Psoas muscle (tissue), 7 donors: ENCODE measurements at regions not wholly inside any gene's neighbourhood (a gene's known extent, or its start where the extent isn't known, plus 50 kb on each side); places are given as distances from the start of the nearest gene placed in this dataset.

Source experiments
- ATAC-seq, 4 donors: fragments of 200-7000 bp; cut with Tn5 transposase; one replicate each; pipeline ENCODE4 v1.9.1; 2020; ENCODE audit warnings: moderate library complexity in 3 of 4, mild to moderate bottlenecking in 2 of 4
- DNase-seq, 2 donors: peaks; one replicate each; pipeline ENCODE4 v3.0.0-alpha.2; 2020
- H3K27ac ChIP-seq: fragments of 200-600 bp; one replicate; pipeline ENCODE4 v1.8.0; 2022
- H3K27me3 ChIP-seq, 3 donors: fragments of 200-600 bp in 1 of 3; one replicate each; pipeline versions ENCODE4 v1.6.1 to v1.8.0; 2013 to 2022; ENCODE audit warnings: low read length in 2 of 3, mild to moderate bottlenecking in 2 of 3, moderate library complexity in 1 of 3; ENCODE audit not compliant: insufficient read depth in 3 of 3
- H3K36me3 ChIP-seq, 2 donors: fragments of 200-600 bp in 1 of 2; one replicate each; pipeline versions ENCODE4 v1.6.1 to v1.8.0; 2013 to 2022; ENCODE audit warnings: low read depth in 1 of 2, mild to moderate bottlenecking in 1 of 2, moderate library complexity in 1 of 2; ENCODE audit not compliant: insufficient read depth in 1 of 2
- H3K4me1 ChIP-seq: fragments of 200-600 bp; one replicate; pipeline ENCODE4 v1.8.0; 2022
- H3K4me3 ChIP-seq: fragments of 200-600 bp; one replicate; pipeline ENCODE4 v1.8.0; 2022; ENCODE audit warnings: mild to moderate bottlenecking
- H3K9me3 ChIP-seq: fragments of 200-600 bp; one replicate; pipeline ENCODE4 v1.8.0; 2022
- WGBS, 3 donors: extraction: QIAGEN DNeasy Blood & Tissue Kit; methylation state at CpG; one replicate each; pipeline versions ENCODE4 v1.1.6 to v1.1.7; 2013; 5-methylcytosine and 5-hydroxymethylcytosine counted together
- intact Hi-C, 2 donors: fragments of 100-400 bp; cut with DNase I; formaldehyde crosslinking; loops; one replicate each; pipeline versions ENCODE4 v1.11.0 to v1.14.2; 2022
- TF ChIP-seq, protein P1 (sequence below): fragments of 200-600 bp; IDR thresholded peaks from one replicate; pipeline ENCODE4 v1.8.0; 2022; ENCODE audit warnings: antibody characterized with exemption
- donor health status: healthy with polysubstance abuse.
- donor health status: DM: no; HTN: no; CAD: no; lungs with moderate emphysema.
- donor health status: Bipolar disorder and iron deficiency.
- donor health status: healthy.
- donor health status: DM: yes; HTN: yes; CAD: no.
- donor health status: DM: no; HTN: no; CAD: no.
- donor health status: DM: yes; HTN: yes; CAD: no.

DNA sequence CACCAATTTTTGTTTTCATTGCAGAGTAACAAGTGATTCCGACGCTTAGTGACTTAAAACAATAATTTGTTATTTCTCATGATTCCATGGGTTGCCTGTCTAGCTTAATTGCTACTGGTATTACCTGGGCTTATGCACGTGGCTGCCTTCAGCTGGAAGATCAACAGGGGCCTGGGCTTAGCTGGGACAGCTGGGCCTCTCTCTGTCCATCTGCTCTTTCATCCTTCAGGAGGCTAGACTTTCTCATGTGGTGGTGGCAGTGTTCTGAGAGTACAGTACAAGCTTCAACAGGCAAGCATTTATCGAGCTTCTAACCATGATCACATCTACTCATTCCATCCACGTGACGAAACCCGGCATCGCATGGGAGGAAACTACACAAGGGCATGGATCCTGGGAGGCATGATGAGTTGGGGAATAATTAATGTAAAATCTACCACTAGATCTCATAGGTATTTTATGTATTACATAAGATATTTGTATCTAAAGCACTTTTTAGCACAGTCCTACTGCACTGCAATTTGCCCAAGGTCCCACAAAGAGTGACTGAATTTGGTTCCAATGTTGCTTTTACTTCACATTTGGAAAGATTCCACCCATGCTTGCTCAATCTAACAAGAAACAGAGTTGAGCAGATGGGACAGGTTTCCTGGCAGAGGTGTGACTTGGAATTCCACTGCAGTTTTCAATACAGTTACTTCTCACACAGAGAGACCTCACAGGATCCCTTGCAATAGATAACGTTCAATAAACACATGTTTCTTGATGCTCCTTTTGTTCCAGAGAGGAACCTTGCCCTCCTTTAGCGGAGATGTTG is 153.1 kb upstream of the FRMD6 start:
- ATAC-seq (no peak), DNase-seq (no peak)
- H3K9me3 ChIP-seq, result no peaks in the 10 kb centered on the region
- no peak overlapping the region for H3K4me3 ChIP-seq
- no peaks in the 10 kb centered on the region for H3K27me3 ChIP-seq
- H3K27ac ChIP-seq, result no peak overlapping the region
- H3K36me3 ChIP-seq, result no peaks in the 10 kb centered on the region
- 79 to 83% (median 80%) methylated on average over 10 of the region's 10 CpGs for WGBS, 3 donors
- no peaks in the 10 kb centered on the region for H3K4me1 ChIP-seq
- intact Hi-C loops, result no loop called here
- TF ChIP-seq, protein P1, sequence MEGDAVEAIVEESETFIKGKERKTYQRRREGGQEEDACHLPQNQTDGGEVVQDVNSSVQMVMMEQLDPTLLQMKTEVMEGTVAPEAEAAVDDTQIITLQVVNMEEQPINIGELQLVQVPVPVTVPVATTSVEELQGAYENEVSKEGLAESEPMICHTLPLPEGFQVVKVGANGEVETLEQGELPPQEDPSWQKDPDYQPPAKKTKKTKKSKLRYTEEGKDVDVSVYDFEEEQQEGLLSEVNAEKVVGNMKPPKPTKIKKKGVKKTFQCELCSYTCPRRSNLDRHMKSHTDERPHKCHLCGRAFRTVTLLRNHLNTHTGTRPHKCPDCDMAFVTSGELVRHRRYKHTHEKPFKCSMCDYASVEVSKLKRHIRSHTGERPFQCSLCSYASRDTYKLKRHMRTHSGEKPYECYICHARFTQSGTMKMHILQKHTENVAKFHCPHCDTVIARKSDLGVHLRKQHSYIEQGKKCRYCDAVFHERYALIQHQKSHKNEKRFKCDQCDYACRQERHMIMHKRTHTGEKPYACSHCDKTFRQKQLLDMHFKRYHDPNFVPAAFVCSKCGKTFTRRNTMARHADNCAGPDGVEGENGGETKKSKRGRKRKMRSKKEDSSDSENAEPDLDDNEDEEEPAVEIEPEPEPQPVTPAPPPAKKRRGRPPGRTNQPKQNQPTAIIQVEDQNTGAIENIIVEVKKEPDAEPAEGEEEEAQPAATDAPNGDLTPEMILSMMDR, result no peak

DNA sequence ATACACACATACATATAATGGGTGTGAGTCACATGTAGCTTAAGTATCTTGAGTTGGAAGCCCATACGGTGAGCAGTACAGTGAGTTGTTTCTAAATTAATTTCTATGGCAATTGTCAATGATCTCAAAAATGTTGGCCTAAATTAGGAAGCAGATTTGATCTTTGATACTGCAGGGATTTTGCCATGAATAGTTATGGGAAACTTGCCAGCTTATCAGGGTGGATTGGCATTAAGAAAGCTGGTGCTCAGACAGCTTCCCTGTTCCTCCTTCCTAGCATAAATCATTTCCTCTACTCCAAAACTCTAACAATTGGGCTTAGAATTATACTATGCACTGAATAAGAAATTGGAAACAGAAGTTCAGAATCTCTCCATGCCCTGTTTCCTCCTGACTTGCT is 150.9 kb upstream of the FRMD6 start:
- H3K4me1 ChIP-seq, result no peaks in the 10 kb centered on the region
- no peak for DNase-seq
- H3K27ac ChIP-seq, result no peak overlapping the region
- 38 to 78% (median 56%) methylated on average over 1 of the region's 1 CpG for WGBS, 3 donors
- ATAC-seq, result no peak
- H3K27me3 ChIP-seq, result no peaks in the 10 kb centered on the region
- H3K4me3 ChIP-seq, result no peak overlapping the region
- intact Hi-C loops, result no loop called here
- TF ChIP-seq, protein P1, result no peak
- no peaks in the 10 kb centered on the region for H3K36me3 ChIP-seq
- H3K9me3 ChIP-seq, result no peaks in the 10 kb centered on the region

DNA sequence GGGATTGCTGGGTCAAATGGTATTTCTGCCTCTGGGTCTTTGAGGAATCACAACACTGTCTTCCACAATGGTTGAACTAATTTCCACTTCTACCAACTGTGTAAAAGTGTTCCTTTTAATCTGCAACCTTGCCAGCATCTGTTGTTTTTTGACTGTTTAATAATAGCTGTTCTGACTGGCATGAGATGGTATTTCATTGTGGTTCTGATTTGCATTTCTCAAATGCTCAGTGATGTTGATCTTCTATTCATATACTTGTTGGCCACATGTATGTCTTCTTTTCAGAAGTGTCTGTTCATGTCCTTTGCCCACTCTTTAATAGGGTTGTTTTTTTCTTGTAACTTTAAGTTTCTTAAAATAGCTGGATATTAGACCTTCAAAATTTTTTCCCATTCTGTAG is 150.0 kb upstream of the FRMD6 start:
- DNase-seq, result no peak
- Histone ChIP-seq H3K36me3 (no peaks in the 10 kb centered on the region), H3K27me3 (no peaks in the 10 kb centered on the region), H3K27ac (no peak overlapping the region), H3K4me1 (no peaks in the 10 kb centered on the region), H3K9me3 (no peaks in the 10 kb centered on the region), H3K4me3 (no peak overlapping the region)
- ATAC-seq, result no peak
- TF ChIP-seq, protein P1, result no peak
- intact Hi-C loops, result no loop called here

DNA sequence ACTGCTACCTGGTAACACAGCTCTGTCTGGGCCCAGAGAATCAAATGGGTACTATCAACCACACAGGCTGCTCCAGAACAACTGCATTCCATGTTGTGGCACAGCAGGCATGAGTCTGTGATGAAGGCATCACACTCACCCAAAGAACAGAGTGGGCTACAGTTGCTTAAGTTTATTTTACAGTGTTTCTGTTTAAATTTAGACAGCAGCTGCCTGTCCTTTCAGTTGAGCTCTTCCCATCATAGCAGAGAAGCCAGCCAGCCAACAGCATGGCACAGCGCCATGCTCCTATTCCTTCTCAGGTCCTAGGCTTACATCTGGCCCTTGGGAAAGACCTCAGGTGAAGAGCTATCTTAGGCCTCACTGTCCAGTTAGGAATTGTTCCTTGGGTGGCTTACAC is 147.0 kb upstream of the FRMD6 start:
- WGBS, 3 donors, result 47 to 89% (median 77%) methylated on average over 1 of the region's 1 CpG
- no peak overlapping the region for H3K4me3 ChIP-seq
- H3K27me3 ChIP-seq, result no peaks in the 10 kb centered on the region
- ATAC-seq, result peak in 1 of 4 donors; percentile 40
- no peaks in the 10 kb centered on the region for H3K4me1 ChIP-seq
- no peaks in the 10 kb centered on the region for H3K9me3 ChIP-seq
- intact Hi-C loops, result no loop called here
- no peak for DNase-seq
- TF ChIP-seq, protein P1, result no peak
- no peak overlapping the region for H3K27ac ChIP-seq
- no peaks in the 10 kb centered on the region for H3K36me3 ChIP-seq

DNA sequence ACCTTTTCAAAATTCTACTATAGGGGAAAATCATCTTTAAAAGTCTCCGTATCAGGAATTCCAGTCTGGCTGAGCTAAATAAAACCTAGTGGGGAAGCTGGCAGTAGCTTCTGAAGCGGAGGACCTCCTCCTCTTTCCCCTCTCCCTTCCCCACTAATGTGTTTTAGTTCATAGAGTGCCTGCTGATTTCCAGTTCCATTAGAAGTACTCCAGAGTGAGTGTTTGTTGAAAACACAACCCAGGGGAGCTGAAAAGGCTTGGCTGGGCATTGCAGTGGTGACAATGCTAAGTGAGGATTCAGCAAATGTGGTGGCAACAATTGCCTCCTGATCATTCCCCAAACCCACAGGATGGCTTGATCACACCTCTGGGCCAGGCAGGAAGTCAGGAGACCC is 144.2 kb upstream of the FRMD6 start:
- intact Hi-C loops, result no loop called here

More for the DNA sequence above, 144.2 kb upstream of the FRMD6 start:
- no peaks in the 10 kb centered on the region for H3K9me3 ChIP-seq
- no peak overlapping the region for H3K27ac ChIP-seq
- H3K27me3 ChIP-seq, result no peaks in the 10 kb centered on the region
- WGBS, 3 donors, result 53 to 69% (median 62%) methylated on average over 2 of the region's 2 CpGs
- ATAC-seq (no peak), DNase-seq (no peak)
- no peaks in the 10 kb centered on the region for H3K36me3 ChIP-seq
- TF ChIP-seq, protein P1, result no peak
- H3K4me3 ChIP-seq, result no peak overlapping the region
- no peaks in the 10 kb centered on the region for H3K4me1 ChIP-seq
